CD4-positive, alpha-beta memory T cell (primary cell): ENCODE measurements at regions not wholly inside any gene's neighbourhood (a gene's known extent, or its start where the extent isn't known, plus 50 kb on each side); places are given as distances from the start of the nearest gene placed in this dataset.

Source experiments
- CTCF ChIA-PET: fragments of 350-600 bp; sonication (Branson Sonifier 250); formaldehyde crosslinking; loops from one replicate; lab custom pipeline; 2021; ENCODE audit warnings: inconsistent platforms; ENCODE audit not compliant: partially characterized antibody; lab: Charles Lee
- POLR2A ChIA-PET: fragments of 350-600 bp; sonication (Branson Sonifier 250); formaldehyde crosslinking; loops from one replicate; lab custom pipeline; 2021; ENCODE audit not compliant: partially characterized antibody; lab: Charles Lee
- DNase-seq, 5 donors: peaks; one replicate each; pipeline versions ENCODE4 v3.0.0 to v3.0.0-alpha.2; 2020 to 2022; ENCODE audit warnings: mixed read lengths in 1 of 5
- H3K27ac ChIP-seq: one replicate; pipeline ENCODE4 v1.7.0; 2013; ENCODE audit warnings: low read depth, low read length
- H3K27me3 ChIP-seq: 2 replicates; pipeline ENCODE4 v1.7.0; 2013; ENCODE audit warnings: mild to moderate bottlenecking, low read length, moderate library complexity; ENCODE audit not compliant: insufficient read depth
- H3K36me3 ChIP-seq: 2 replicates; pipeline ENCODE4 v1.7.0; 2013; ENCODE audit warnings: mild to moderate bottlenecking, low read length, moderate library complexity; ENCODE audit not compliant: insufficient read depth
- H3K4me1 ChIP-seq: 2 replicates; pipeline ENCODE4 v1.7.0; 2013; ENCODE audit warnings: mild to moderate bottlenecking, low read length, moderate library complexity; ENCODE audit not compliant: insufficient read depth
- H3K4me3 ChIP-seq, 2 donors: one replicate each; pipeline ENCODE4 v1.7.0; 2013; ENCODE audit warnings: low read length in 2 of 2, mild to moderate bottlenecking in 1 of 2
- H3K9me3 ChIP-seq, 2 donors: one replicate each; pipeline ENCODE4 v1.7.0; 2013; ENCODE audit warnings: low read length in 2 of 2, control low read depth in 1 of 2; ENCODE audit not compliant: control insufficient read depth in 1 of 2
- H3K27ac Mint-ChIP-seq, 7 donors: one replicate each; pipeline ENCODE4 v1.8.0; 2020 to 2021; ENCODE audit warnings: mixed read lengths in 7 of 7, mild to moderate bottlenecking in 6 of 7, inconsistent platforms in 3 of 7, moderate library complexity in 3 of 7
- H3K27me3 Mint-ChIP-seq, 2 donors: one replicate each; pipeline ENCODE4 v1.8.0; 2020 to 2021; ENCODE audit warnings: mixed read lengths in 2 of 2
- H3K36me3 Mint-ChIP-seq, 2 donors: one replicate each; pipeline ENCODE4 v1.8.0; 2020 to 2021; ENCODE audit warnings: mixed read lengths in 2 of 2, inconsistent platforms in 1 of 2, mild to moderate bottlenecking in 1 of 2
- H3K4me1 Mint-ChIP-seq, 4 donors: one replicate each; pipeline ENCODE4 v1.8.0; 2020 to 2021; ENCODE audit warnings: mixed read lengths in 4 of 4, mild to moderate bottlenecking in 1 of 4
- H3K4me3 Mint-ChIP-seq, 8 donors: one replicate each; pipeline ENCODE4 v1.8.0; 2020 to 2021; ENCODE audit warnings: mixed read lengths in 8 of 8, mild to moderate bottlenecking in 7 of 8, moderate library complexity in 6 of 8, inconsistent platforms in 3 of 8
- H3K9me3 Mint-ChIP-seq, 8 donors: one replicate each; pipeline ENCODE4 v1.8.0; 2020 to 2021; ENCODE audit warnings: mixed read lengths in 8 of 8, mild to moderate bottlenecking in 5 of 8, inconsistent platforms in 3 of 8, moderate library complexity in 1 of 8
- intact Hi-C: fragments of 100-400 bp; cut with micrococcal nuclease; formaldehyde crosslinking; loops from one replicate; pipeline ENCODE4 v1.15.1; 2023

DNA sequence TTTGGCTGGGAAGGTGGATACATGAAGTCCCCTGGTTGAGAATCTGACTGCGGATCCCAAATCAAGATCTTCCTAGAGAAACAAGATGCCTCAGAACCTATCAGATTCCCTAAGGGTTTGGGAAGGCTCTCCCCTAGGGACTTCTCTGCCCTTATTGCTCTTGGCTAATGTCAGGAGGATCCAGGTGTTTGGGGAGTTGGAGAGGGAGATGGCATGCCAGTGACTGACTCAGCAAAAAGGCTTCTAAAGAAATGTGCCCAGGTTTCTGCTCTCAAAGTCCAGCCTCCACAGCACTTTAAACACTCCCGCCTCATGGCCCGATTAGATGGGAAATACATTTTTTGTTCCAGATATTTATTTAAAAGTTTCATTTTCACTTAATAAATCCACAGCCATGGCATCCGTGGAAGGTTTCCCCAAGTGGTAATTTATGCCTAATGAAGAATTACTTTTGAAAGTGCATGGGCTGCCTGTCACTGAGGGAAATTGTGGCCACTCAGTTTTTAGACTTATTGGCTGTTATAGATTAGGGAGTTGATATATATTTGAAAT is 156.4 kb downstream of the OSR1 start:
- H3K27me3 ChIP-seq: no peaks in the 10 kb centered on the region
- H3K4me3 Mint-ChIP-seq: no peak overlapping the region
- H3K36me3 Mint-ChIP-seq: no peaks in the 10 kb centered on the region
- no peak overlapping the region for H3K27ac ChIP-seq
- no peaks in the 10 kb centered on the region for H3K36me3 ChIP-seq
- no peaks in the 10 kb centered on the region for H3K4me1 Mint-ChIP-seq
- no peak overlapping the region for H3K4me3 ChIP-seq
- H3K27me3 Mint-ChIP-seq: no peaks in the 10 kb centered on the region
- no peaks in the 10 kb centered on the region for H3K4me1 ChIP-seq
- no peak for DNase-seq
- POLR2A ChIA-PET: no interaction called here
- no peaks in the 10 kb centered on the region for H3K9me3 ChIP-seq
- intact Hi-C loops: no loop called here
- no peak overlapping the region for H3K27ac Mint-ChIP-seq
- CTCF ChIA-PET: no interaction called here
- peaks cover 0 to 7% (median 2%) of the 10 kb centered on the region in 8 donors for H3K9me3 Mint-ChIP-seq

DNA sequence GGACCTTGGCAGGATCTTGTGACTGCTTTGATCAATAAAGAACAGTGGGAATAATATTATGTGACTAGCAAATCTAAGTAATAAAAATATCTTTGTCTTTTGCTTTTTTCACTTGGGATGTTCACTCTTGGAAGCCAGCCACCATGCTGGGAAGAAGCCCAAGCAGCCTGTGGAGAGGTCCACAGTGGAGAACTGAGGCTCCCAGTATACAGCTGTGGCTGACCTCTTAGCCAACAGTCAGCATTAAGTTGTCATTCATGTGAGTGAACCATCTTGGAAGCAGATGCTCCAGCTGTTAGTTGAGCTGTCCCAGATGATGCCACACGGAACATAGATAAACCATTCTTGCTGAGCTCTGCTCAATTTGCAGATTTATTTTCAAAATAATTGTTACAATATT is 160.0 kb downstream of the OSR1 start:
- ChIA-PET CTCF (no interaction called here), POLR2A (no interaction called here)
- Histone ChIP-seq H3K4me3 (no peak overlapping the region), H3K36me3 (no peaks in the 10 kb centered on the region), H3K4me1 (no peaks in the 10 kb centered on the region), H3K9me3 (no peaks in the 10 kb centered on the region), H3K27ac (no peak overlapping the region), H3K27me3 (no peaks in the 10 kb centered on the region)
- Mint-ChIP-seq H3K4me3 (no peak overlapping the region), H3K27ac (no peak overlapping the region), H3K36me3 (no peaks in the 10 kb centered on the region), H3K4me1 (no peaks in the 10 kb centered on the region), H3K9me3 (peaks cover 0 to 14% (median 8%) of the 10 kb centered on the region in 8 donors), H3K27me3 (peaks cover 0 to 2% of the 10 kb centered on the region in 2 donors)
- DNase-seq: no peak
- intact Hi-C loops: no loop called here

DNA sequence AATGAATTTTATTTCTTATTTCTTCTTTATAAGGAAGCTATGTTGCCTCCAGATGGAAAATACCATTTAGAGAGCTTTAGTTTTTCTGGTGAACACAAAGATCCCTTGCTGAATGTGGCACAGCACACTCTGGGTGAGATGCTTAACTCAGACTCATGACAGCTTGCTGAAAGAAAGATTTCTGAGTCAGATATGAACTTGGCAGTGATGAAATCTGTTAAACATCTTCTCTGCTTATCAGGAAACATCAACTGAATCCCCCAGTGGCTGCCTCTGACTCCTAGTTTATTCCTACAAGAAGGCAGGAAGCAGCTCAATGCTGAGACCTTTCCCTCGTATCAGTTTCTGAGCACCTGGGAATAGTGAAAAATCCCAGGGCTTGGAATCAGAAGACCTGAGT is 162.8 kb downstream of the OSR1 start:
- intact Hi-C loops: no loop called here
- no peaks in the 10 kb centered on the region for H3K27me3 ChIP-seq
- H3K4me1 ChIP-seq: no peaks in the 10 kb centered on the region
- no peak overlapping the region for H3K4me3 ChIP-seq
- H3K9me3 Mint-ChIP-seq: peaks cover 0 to 14% (median 8%) of the 10 kb centered on the region in 8 donors
- H3K27ac Mint-ChIP-seq: no peak overlapping the region
- no peak overlapping the region for H3K27ac ChIP-seq
- ChIA-PET CTCF (no interaction called here), POLR2A (no interaction called here)
- H3K27me3 Mint-ChIP-seq: peaks cover 2% of the 10 kb centered on the region in 2 donors
- no peaks in the 10 kb centered on the region for H3K36me3 Mint-ChIP-seq
- H3K36me3 ChIP-seq: no peaks in the 10 kb centered on the region
- H3K4me3 Mint-ChIP-seq: no peak overlapping the region
- DNase-seq: no peak
- H3K4me1 Mint-ChIP-seq: no peaks in the 10 kb centered on the region
- H3K9me3 ChIP-seq: no peaks in the 10 kb centered on the region

DNA sequence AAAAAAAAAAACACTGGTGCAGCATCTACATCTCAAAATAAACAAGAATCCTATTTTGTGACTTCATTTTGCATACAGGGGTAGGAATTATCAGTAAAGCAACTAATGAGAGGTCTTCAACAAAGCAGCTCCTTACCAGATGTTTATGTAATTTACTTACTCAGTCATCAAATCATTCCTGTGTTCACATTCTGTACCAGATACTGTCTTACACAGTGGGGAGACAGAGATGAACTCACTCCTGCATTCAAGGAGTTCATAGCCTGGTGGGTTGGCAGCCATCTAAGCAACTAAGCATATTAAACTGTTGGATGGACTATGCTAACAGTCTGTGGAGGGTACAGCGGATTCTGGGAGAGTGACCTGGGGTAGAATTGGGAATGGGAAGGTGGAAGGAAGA is 169.0 kb downstream of the OSR1 start:
- Mint-ChIP-seq H3K27me3 (peaks cover 0 to 2% of the 10 kb centered on the region in 2 donors), H3K4me1 (no peaks in the 10 kb centered on the region), H3K36me3 (no peaks in the 10 kb centered on the region), H3K9me3 (peaks cover 0 to 9% (median 5%) of the 10 kb centered on the region in 8 donors), H3K27ac (no peak overlapping the region), H3K4me3 (no peak overlapping the region)
- H3K4me3 ChIP-seq: no peak overlapping the region
- DNase-seq: no peak
- H3K27me3 ChIP-seq: no peaks in the 10 kb centered on the region
- ChIA-PET POLR2A (no interaction called here), CTCF (no interaction called here)
- H3K36me3 ChIP-seq: no peaks in the 10 kb centered on the region
- no peaks in the 10 kb centered on the region for H3K4me1 ChIP-seq
- H3K9me3 ChIP-seq: no peaks in the 10 kb centered on the region
- no peak overlapping the region for H3K27ac ChIP-seq
- intact Hi-C loops: no loop called here

DNA sequence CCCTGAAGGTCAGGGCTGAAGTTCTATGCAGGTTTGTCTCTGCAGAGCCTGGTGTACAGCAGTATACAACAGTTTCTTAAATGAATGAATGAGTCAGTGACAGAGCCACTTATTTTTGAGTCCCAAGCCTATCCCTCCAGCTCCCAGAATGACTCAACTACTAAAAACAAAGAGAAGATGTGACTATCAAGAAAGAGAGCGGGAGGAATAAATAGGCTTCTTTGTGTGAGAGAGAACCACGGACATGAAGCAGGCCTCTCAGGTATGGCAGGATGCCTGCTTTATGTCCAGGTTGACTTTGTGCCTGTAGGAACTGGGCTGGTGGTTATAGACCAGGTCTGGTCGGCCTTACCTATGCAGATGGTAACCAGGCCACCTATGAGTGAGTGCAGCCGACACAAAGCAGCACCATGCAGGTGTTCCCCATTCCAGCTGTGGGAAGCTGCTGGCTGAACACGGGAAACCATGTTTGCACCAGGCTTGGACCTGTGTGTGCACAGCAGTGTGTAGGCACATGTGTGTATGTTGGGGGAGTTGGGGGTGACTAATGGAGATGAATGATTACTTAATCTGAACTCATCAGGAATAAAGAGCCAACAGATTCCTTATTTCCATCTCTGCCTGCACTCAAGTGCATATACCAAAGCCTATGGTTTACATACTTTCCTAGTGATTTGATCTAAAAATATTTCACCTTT is 171.0 kb downstream of the OSR1 start:
- Mint-ChIP-seq H3K4me1 (no peaks in the 10 kb centered on the region), H3K4me3 (no peak overlapping the region), H3K36me3 (no peaks in the 10 kb centered on the region), H3K27ac (no peak overlapping the region), H3K9me3 (peaks cover 3 to 16% (median 10%) of the 10 kb centered on the region in 8 donors), H3K27me3 (peaks cover 0 to 2% of the 10 kb centered on the region in 2 donors)
- no peak for DNase-seq
- Histone ChIP-seq H3K27ac (no peak overlapping the region), H3K4me3 (no peak overlapping the region), H3K9me3 (no peaks in the 10 kb centered on the region), H3K36me3 (no peaks in the 10 kb centered on the region), H3K27me3 (no peaks in the 10 kb centered on the region), H3K4me1 (no peaks in the 10 kb centered on the region)
- POLR2A ChIA-PET: no interaction called here
- intact Hi-C loops: no loop called here
- CTCF ChIA-PET: no interaction called here

DNA sequence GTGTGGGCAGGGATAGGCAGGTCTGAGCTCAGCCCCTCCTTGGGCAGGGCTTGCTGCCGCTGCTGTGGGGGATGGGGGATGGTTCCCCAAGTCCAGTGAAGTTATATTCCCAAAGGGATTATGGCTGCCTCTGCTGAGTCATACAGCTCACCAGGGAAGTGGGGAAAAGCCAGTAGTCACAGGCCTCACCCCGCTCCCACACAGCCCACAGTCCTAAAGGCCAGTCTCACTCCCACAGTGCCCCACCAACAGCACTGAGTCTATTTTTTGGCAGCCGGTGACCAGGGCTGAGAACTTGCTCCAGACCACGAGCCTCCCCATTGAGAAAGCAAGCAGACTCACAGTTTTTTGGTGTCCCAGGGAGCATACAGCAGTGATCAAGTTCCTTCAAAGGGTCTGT is 173.3 kb downstream of the OSR1 start:
- POLR2A ChIA-PET: no interaction called here

DNA sequence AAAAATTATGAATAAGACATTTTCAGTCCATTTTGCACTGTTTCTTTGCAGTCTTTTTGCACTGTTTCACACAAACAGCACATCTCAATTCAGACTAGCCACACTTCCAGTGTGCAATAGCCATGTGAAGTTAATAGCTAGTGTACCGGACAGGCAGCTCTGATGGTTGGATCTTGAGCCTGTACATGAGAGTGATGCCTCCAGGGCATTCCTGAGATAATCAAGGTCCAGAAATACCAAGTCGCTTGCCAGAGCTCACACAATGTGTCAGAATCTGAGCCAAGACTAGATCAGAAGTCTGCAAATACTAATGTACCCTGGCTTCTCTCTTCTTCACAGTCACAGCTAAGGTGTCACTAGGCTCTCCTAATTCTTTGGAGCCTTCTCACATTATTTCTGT is 180.2 kb downstream of the OSR1 start:
- no peaks in the 10 kb centered on the region for H3K4me1 Mint-ChIP-seq
- no peaks in the 10 kb centered on the region for H3K36me3 Mint-ChIP-seq
- POLR2A ChIA-PET: no interaction called here

More for the DNA sequence above, 173.3 kb downstream of the OSR1 start:
- no peaks in the 10 kb centered on the region for H3K9me3 ChIP-seq
- H3K27me3 Mint-ChIP-seq: no peaks in the 10 kb centered on the region
- no peaks in the 10 kb centered on the region for H3K27me3 ChIP-seq
- CTCF ChIA-PET: no interaction called here
- H3K4me1 ChIP-seq: no peaks in the 10 kb centered on the region
- peaks cover 6 to 39% (median 22%) of the 10 kb centered on the region in 8 donors for H3K9me3 Mint-ChIP-seq
- H3K4me3 Mint-ChIP-seq: no peak overlapping the region
- H3K4me3 ChIP-seq: no peak overlapping the region
- H3K36me3 Mint-ChIP-seq: no peaks in the 10 kb centered on the region
- H3K4me1 Mint-ChIP-seq: no peaks in the 10 kb centered on the region
- no peak overlapping the region for H3K27ac Mint-ChIP-seq
- intact Hi-C loops: no loop called here
- DNase-seq: no peak
- H3K27ac ChIP-seq: no peak overlapping the region
- H3K36me3 ChIP-seq: no peaks in the 10 kb centered on the region

More for the DNA sequence above, 180.2 kb downstream of the OSR1 start:
- Mint-ChIP-seq H3K9me3 (peaks cover 7 to 32% (median 17%) of the 10 kb centered on the region in 8 donors), H3K27me3 (no peaks in the 10 kb centered on the region), H3K4me3 (no peak overlapping the region), H3K27ac (no peak overlapping the region)
- Histone ChIP-seq H3K4me3 (no peak overlapping the region), H3K4me1 (no peaks in the 10 kb centered on the region), H3K27ac (no peak overlapping the region), H3K36me3 (no peaks in the 10 kb centered on the region), H3K27me3 (no peaks in the 10 kb centered on the region), H3K9me3 (no peaks in the 10 kb centered on the region)
- intact Hi-C loops: no loop called here
- no peak for DNase-seq
- CTCF ChIA-PET: no interaction called here
